ENCODE measurements at regions not wholly inside any gene's neighbourhood (a gene's known extent, or its start where the extent isn't known, plus 50 kb on each side); places are given as distances from the start of the nearest gene placed in this dataset.

GRCh38 chr2:39517622-39518021, 80.5 kb upstream of the MAP4K3 start:
- H3K4me3 ChIP-seq (ENCODE audit: low read length) = no peak overlapping the region
- Mint-ChIP-seq H3K36me3 (ENCODE audit: low read depth) (peaks cover 10% of the 10 kb centered on the region), H3K4me3 (no peak overlapping the region), H3K27me3 (ENCODE audit: insufficient read depth) (no peaks in the 10 kb centered on the region), H3K27ac (no peak overlapping the region), H3K9me3 (peaks cover 28% of the 10 kb centered on the region), H3K4me1 (peaks cover 44% of the 10 kb centered on the region)
- no peaks in the 10 kb centered on the region for H3K36me3 ChIP-seq (ENCODE audit: control insufficient read depth, insufficient read depth, low read length)
- no peak for TF ChIP-seq CTCF (conservative IDR thresholded peaks at IDR 0.05)
- DNase-seq = no peak
- H3K27ac ChIP-seq (ENCODE audit: low read depth, low read length) = no peak overlapping the region
- peaks cover 13% of the 10 kb centered on the region for H3K4me1 ChIP-seq (ENCODE audit: control insufficient read depth, insufficient read depth, low read length)
- no peak overlapping the region for H3K9ac ChIP-seq (ENCODE audit: extremely low read depth, low read length, poor library complexity, severe bottlenecking)
- H3K27me3 ChIP-seq (ENCODE audit: control insufficient read depth, insufficient read depth, low read length, poor library complexity, severe bottlenecking) = no peaks in the 10 kb centered on the region
- peaks cover 29% of the 10 kb centered on the region for H3K9me3 ChIP-seq (ENCODE audit: control insufficient read depth, low read length)
- WGBS, 2 experiments (ENCODE audit: insufficient coverage in 1 of 2, insufficient read length in 1 of 2) = 94 to 95% methylated on average over 2 of the region's 2 CpGs

- no peak overlapping the region for H3K9ac ChIP-seq (ENCODE audit: extremely low read depth, low read length, poor library complexity, severe bottlenecking)
- Mint-ChIP-seq H3K27me3 (ENCODE audit: insufficient read depth) (no peaks in the 10 kb centered on the region), H3K36me3 (ENCODE audit: low read depth) (peaks cover 13% of the 10 kb centered on the region), H3K9me3 (peaks cover 39% of the 10 kb centered on the region), H3K27ac (no peak overlapping the region), H3K4me1 (peaks cover 30% of the 10 kb centered on the region), H3K4me3 (no peak overlapping the region)
- H3K4me1 ChIP-seq (ENCODE audit: control insufficient read depth, insufficient read depth, low read length) = peaks cover 13% of the 10 kb centered on the region
- no peak for TF ChIP-seq CTCF (conservative IDR thresholded peaks at IDR 0.05)
- WGBS, 2 experiments (ENCODE audit: insufficient coverage in 1 of 2, insufficient read length in 1 of 2) = 97 to 100% methylated on average over 1 of the region's 1 CpG
- H3K36me3 ChIP-seq (ENCODE audit: control insufficient read depth, insufficient read depth, low read length) = no peaks in the 10 kb centered on the region
- no peak overlapping the region for H3K4me3 ChIP-seq (ENCODE audit: low read length)
- no peak overlapping the region for H3K27ac ChIP-seq (ENCODE audit: low read depth, low read length)
- DNase-seq = no peak
- peaks cover 32% of the 10 kb centered on the region for H3K9me3 ChIP-seq (ENCODE audit: control insufficient read depth, low read length)
- no peaks in the 10 kb centered on the region for H3K27me3 ChIP-seq (ENCODE audit: control insufficient read depth, insufficient read depth, low read length, poor library complexity, severe bottlenecking)
Observed at GRCh38 chr2:39519886-39520285, 82.8 kb upstream of the MAP4K3 start.

- no peaks in the 10 kb centered on the region for H3K27me3 Mint-ChIP-seq (ENCODE audit: insufficient read depth)
- Histone ChIP-seq H3K9me3 (ENCODE audit: control insufficient read depth, low read length) (peaks cover 32% of the 10 kb centered on the region), H3K4me3 (ENCODE audit: low read length) (peak overlapping the region; percentile 14), H3K27ac (ENCODE audit: low read depth, low read length) (no peak overlapping the region), H3K36me3 (ENCODE audit: control insufficient read depth, insufficient read depth, low read length) (no peaks in the 10 kb centered on the region), H3K4me1 (ENCODE audit: control insufficient read depth, insufficient read depth, low read length) (no peaks in the 10 kb centered on the region), H3K27me3 (ENCODE audit: control insufficient read depth, insufficient read depth, low read length, poor library complexity, severe bottlenecking) (no peaks in the 10 kb centered on the region), H3K9ac (ENCODE audit: extremely low read depth, low read length, poor library complexity, severe bottlenecking) (no peak overlapping the region)
- no peak overlapping the region for H3K4me3 Mint-ChIP-seq
- TF ChIP-seq CTCF (conservative IDR thresholded peaks at IDR 0.05) = no peak
- DNase-seq = no peak
- peaks cover 39% of the 10 kb centered on the region for H3K9me3 Mint-ChIP-seq
- H3K27ac Mint-ChIP-seq = no peak overlapping the region
- H3K36me3 Mint-ChIP-seq (ENCODE audit: low read depth) = peaks cover 13% of the 10 kb centered on the region
- WGBS, 2 experiments (ENCODE audit: insufficient coverage in 1 of 2, insufficient read length in 1 of 2) = 78 to 82% methylated on average over 4 of the region's 4 CpGs
- peaks cover 12% of the 10 kb centered on the region for H3K4me1 Mint-ChIP-seq
Observed at GRCh38 chr2:39521876-39522517, 84.9 kb upstream of the MAP4K3 start.

Measured in endodermal cell (in vitro differentiated cells).